ENCODE measurements at regions not wholly inside any gene's neighbourhood (a gene's known extent, or its start where the extent isn't known, plus 50 kb on each side); places are given as distances from the start of the nearest gene placed in this dataset.
"Not testable (repeated sequence)": the region's sequence is repeated elsewhere in the genome, so short reads cannot be mapped to it uniquely, and the experiment has no call there.

DNA sequence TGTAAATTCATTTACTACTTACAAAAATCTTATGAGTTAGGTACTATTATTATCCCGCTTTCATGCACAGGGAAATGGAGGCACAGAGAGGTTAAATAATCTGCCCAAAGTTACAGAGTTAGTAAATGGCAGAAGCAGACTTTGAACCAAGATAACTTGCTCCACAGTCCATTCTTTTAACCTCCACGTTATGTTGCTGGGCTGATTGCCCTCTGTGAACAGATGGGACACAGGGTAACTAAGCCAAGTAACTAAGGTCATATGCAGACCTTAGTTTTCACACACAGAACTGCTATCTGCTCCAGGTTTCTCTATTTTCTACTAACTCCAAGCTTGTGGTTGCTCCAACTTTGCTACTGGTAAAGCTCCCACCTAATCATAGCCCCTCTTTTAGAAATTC lies 147.1 kb upstream of the IFNG-AS1 start:
- no peak for DNase-seq (ENCODE audit: low spot score)

DNA sequence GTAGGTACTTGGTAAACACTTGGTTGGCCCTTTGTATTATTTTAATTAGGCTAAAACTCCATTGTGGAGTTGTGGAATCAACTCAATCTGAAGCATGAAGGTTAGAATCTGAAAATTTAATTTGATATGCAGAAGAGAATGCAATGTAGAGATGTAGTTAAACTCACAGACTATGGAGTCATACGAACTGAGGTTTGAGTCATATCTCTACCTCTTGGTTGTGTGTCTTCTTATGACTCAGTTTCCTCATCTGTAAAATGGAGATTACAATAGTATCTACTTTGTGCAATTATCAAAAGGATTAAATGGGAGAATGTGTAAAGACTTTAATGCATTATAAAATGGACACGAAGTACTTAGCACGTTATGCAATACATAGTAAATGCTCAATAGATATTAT lies 146.0 kb upstream of the IFNG-AS1 start:
- DNase-seq (ENCODE audit: low spot score) = no peak

DNA sequence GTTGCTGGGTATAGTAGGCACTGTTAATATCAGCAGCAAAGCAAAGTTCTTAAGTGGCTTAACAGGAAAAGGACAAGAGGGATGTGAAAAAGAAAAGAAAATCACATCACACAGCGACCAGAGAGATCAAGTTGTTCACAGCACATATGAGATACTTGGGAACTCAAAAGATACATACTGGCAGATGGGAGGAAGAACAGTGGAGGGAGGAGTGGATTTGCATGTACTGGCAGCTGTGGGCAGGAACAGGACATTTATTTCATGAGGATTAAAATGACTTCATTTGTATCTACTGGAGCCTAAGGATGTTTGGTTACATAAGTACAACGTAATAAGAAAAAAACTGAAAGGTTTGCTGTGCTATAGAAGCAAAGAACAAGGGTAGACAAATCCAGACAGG lies 136.5 kb upstream of the IFNG-AS1 start:
- DNase-seq (ENCODE audit: low spot score) = no peak

DNA sequence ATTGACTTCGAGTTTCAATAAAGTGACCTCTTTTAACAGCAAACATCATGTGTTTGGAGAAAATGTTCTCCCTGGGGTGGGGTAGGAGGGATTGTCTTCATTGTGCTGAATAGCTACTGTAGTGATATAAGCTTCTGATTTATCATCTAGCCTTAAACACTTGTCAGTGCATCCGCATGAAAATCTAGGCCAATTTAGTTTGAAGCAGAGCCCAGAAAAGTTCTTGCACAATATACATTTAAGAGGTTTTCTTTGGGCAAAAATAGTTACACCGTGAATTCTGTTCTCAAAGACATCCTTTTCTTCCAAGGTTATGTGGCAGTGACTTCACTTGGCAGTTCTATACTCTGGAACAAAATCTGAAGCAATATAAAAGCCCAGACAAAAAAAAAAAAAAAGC lies 136.0 kb upstream of the IFNG-AS1 start:
- no peak for DNase-seq (ENCODE audit: low spot score)

DNA sequence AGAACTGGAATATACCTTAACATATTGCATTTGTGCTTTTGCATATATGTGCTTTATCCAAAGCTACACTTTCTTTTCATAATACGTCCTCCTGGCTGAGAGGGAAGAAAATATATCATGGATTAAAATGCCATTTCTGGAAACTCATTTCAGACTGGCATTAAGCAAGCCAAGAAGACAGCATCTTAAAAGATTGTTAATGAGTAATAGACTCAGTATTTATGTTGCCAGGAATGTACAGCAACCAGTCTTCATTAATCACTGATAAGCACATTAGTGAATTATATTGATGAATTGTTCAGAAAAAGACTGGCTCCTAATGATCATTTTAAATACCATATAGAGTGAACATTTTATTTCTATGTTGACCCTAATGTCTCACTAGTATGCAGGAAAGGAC lies 134.9 kb upstream of the IFNG-AS1 start:
- DNase-seq (ENCODE audit: low spot score) = no peak

DNA sequence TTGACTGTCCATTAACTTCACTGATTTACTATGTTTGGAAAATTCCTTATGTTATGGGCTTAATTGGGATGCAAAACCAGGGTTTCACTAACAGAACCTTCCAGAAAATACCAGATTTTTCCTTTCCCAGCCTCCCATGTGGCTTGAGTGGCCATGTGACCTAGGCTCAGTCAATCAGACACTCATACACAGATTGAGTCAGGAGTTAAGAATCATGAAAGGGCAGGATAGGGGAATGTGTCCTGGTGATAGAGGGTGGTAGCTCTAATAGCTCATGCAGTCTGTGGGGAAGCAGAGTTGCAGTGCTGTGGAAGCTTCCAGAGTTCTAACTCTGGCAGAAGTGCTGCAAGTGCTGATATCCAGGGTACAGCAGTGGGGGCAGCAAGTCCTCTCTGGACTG lies 134.1 kb upstream of the IFNG-AS1 start:
- DNase-seq (ENCODE audit: low spot score) = no peak

DNA sequence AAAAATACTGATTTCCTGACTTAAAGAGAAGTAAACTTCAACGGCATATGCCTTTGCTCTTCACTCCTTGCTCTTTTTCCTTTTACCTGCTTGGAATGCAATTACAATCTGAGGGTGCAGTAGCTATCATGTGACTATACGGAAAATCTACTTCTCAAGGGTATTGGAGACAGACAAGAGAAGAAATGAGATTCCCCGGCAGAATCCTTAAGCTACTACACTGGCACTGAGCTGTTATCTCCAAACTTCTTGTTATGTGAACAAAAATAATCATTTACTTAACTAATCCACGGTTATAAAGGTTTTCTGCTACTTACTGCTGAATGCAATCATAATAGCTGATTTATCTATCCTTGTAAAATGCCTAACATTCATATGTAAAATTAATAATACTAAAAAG lies 118.0 kb upstream of the IFNG-AS1 start:
- no peak for DNase-seq (ENCODE audit: low spot score)

DNA sequence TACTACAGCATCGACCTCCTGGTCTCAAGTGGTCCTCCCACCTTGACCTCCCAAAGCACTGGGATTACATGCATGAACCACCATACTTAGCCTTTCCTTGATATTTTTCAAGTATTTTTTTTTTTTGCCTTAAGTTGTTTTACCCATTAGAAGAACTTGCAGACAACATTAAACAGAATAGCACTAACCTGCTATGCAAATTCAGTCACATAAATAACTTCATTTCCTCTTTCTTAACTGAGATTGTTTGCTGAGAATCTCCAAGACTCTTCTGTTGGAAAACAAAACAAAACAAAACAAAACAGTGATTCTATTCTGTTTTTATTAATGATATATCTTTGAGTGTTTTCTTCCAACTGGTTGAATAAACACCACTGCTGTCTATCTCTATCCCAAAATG lies 115.9 kb upstream of the IFNG-AS1 start:
- DNase-seq (ENCODE audit: low spot score) = no peak

DNA sequence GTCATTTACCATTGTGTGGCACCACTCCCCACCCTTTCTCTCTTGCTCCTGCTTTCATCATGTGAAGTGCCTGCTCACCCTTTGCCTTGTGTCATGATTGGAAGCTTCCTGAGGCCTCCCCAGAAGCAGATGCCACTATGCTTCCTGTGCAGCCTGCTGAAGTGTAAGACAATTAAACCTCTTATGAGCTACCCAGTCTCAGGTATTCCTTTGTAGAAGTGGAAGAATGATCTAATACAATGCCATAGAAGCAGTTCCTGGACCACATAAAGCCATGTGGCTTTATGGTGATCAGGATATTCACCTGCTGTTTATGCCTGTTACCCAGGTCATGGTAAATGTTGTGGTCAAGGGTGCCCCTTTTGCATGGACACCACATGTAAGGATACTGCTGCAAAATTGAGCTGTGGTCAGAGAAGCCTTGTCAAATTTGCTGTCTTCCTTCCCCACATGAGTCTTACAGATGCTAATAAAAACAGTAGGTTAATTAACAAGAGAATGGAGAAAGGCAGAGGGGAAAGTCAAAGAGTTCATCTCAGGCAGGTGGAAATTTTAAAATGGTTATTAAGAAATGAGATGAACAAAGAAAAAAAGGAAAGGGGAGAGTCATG lies 112.8 kb upstream of the IFNG-AS1 start:
- DNase-seq (ENCODE audit: low spot score) = no peak

DNA sequence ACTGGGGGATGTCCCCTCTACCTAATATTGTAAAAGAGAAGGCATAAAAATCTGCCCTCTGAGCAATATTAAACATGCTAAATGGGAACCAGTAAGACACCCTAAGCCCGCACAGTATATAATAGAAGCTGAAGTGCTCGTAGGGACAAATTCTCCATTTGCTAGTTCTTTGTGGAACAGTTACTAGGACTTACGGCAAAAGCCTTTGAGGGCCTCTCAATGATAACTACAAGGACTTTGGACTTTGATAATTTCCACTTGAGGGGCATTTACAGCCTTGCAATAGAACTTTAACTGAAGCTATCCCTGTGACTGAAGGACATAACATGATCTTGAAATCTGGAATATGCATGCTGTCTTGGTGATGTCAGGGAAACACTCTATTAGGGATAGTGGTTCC lies 111.5 kb upstream of the IFNG-AS1 start:
- no peak for DNase-seq (ENCODE audit: low spot score)

DNA sequence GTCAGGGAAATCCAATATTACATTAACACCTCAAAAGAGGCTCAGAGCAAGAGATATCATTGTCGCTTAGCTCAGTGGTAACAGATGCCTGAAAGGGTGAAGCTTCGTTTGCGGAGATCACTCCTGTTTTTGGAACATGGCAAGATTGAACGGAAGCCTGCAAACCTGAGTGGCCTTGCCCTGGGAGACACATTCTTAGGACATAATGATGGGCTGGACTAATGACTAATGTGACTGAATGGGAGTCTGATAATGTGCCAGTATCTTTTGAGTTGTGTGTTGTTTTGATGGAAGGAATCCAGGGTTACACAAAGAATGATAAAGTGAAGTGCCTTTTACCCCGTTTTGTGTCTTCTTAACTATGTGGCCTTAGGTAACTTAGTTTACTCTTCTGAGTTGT lies 109.3 kb upstream of the IFNG-AS1 start:
- DNase-seq (ENCODE audit: low spot score) = no peak

DNA sequence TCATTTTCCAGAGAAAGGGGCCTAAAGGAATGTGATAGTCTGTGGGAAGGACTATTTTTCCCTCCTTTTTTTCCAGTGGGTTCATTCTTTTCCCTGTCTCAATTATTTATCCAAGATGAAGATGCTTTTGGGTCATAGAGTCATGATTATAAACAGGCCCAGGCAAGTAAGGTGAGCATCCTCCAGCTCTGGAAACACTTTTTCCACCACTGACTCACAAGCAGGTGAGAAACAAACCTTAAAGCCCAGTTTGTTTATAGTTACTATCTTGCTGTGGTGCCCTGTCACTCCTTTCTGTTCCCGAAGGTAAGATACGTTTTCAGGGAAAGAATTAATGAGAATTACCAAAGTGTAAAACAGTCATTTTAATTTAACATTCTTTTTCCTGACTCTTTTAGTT lies 107.7 kb upstream of the IFNG-AS1 start:
- DNase-seq (ENCODE audit: low spot score) = no peak

DNA sequence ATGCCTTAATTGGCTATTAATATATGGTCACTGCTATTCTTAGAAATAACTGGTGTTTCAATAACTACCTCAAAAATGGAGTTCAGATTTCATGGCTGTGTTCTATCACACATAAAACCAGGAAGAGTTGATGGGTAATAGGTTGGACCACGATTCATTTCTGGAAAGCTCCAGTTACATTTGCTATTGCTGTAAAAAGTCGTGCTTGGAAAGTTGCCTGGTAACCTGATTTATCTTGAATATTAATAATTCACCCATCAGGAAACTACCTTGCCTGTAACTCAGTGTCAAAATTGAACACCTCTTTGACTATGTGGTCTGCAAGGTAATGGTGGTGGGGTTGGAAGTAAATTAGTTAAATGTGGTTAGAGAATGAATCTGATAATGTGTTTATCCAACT lies 104.7 kb upstream of the IFNG-AS1 start:
- no peak for DNase-seq (ENCODE audit: low spot score)

DNA sequence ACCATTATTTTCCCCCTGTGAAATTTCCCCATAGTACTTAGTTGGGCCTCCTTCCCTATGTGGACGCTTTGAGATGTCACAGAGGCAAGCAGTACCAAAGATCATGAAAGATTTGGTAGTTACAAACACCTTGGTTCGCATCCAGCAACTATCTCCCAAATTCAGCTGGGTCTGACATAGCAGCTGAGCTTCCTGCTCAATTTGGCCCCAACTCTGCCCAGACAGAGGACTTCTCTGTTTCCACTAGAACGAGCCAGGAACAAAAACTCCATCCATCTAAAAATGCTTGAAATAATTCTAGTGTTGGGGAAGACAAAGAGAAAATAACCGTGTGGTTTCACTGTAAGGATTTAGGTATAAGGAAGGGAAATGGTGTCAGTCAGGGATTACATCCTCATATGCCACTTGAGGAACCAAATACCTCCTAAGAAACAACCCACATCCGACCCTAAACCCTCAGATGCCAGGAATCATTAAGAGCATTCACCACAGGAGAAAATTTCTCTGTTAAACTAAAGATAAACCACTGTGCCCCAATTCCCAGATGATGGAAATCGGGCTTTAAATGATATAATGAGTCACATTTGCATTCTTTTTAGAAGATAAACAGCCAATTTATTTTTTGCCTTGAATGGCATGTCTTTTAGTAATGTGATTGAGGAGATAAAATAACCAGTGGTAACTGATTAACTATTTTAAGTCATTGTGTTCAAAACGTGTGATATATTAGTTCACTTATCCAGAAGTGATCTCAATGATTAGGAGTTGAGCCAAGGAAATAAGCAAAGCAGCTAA lies 103.7 kb upstream of the IFNG-AS1 start:
- DNase-seq (ENCODE audit: low spot score) = peak; percentile 12

DNA sequence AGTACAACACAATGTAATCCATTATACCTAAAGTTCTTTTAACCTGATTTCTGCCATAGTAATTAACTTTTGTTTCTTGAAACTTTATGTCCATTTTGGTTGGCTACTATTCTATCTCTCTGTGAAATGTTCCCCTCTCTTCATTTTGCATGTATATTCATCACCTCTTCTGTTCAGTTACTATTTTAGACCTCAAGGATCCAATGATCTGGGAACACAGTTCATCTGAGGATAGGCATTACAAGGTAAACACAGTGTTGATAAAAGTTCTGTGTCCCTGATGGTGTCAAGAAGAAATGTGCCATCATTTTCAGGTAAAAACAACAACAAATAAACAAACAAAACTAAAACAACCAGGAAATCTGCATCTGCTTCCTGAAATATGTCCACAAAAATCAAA lies 102.2 kb upstream of the IFNG-AS1 start:
- DNase-seq (ENCODE audit: low spot score) = no peak

DNA sequence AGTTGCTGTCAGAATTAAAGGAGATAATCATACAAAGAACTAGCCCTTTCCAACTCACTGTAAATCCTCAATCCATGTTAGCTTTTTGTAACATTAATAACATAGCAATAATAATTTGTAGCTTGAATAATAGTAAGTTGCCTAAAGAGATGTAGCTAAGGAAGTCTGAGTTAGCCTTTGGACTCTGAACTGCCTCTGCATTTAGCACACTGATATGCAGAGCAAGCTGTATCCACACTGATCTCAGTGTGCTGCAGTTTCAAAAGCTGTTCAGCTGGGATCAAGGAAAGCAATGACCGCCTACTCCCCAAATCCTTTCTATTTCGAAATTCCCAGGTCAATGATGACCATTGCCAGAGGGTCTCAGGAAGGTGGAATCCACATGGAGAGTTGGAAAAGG lies 99.3 kb upstream of the IFNG-AS1 start:
- no peak for DNase-seq (ENCODE audit: low spot score)

DNA sequence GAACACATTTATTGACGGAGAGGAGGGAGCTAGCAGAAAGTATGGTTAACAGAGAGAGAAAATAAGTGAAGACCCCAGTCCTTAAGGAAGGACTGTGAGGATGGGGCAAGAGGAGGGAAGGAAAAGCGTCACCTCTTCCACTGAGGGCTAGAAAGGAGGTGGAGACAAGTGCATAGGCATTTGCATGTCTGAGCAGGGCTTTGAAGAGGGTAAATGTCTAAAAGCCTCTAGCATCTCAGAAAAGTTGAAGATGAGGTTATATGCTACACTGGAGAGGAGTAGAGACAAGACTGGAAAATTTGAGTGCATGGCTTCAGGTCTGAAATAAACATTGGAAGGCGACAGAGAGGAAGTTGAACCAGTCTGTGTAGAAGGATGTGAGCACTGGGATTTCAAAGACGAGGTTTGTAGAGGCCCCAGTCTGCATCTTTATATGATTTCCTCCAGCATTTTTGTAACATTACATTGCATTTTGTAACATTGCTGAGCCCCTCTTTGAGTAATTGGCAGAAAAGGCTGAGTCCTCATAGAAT lies 98.5 kb upstream of the IFNG-AS1 start:
- no peak for DNase-seq (ENCODE audit: low spot score)

DNA sequence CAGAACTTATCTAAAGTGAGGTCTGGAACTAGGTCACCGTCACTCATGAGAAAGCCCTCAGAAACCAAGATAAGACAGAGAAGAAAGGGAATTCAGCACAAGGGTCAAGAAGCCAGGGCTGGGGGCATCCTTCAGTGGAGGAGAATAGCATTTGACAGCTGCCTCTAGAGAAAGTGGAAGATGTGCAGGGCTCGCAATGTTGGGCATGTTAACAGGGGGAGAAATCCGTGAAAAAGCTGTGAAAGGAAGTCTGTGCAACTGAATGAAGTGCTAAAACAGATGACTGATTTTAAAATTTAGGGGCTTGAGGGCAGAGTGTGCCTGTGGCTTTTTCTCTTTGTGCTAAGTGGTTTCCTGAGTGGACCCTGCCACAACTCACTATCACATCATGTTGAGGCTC lies 97.7 kb upstream of the IFNG-AS1 start:
- DNase-seq (ENCODE audit: low spot score) = no peak

DNA sequence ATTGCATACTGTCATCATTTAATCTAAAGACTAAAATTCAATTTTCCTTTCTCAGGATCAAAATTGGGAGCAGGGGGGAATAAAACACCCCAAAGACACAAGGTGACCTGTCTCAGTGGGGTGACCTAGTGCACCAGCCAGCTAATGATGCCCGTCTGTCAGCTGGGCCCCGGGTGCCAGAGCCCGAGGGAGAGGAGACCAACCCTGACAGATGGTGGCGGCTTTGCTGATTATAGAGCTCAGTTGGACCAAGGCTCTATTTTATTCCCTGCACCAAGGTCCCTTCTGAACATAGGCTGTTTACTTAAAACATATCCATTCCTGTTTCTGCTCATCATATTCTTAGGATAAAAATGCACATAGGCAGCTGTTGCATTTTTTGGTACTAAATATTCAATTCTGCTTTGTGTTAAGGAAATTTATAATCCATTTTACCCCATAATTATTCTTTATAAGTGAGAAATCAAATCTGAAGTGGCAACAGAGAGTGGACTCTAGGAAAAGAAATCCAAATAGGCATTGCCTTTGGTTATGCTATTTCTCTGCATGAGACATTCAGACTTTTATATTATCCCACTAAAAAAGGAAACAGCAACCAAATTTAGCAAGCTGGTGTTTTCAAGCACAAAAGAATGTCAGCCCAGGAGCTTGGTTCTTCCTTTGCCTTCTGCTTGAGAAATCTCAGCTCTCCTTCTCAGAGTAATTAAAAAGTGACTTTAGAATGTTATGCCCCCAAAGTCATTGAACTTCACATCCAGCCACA lies 96.8 kb upstream of the IFNG-AS1 start:
- DNase-seq (ENCODE audit: low spot score) = no peak

DNA sequence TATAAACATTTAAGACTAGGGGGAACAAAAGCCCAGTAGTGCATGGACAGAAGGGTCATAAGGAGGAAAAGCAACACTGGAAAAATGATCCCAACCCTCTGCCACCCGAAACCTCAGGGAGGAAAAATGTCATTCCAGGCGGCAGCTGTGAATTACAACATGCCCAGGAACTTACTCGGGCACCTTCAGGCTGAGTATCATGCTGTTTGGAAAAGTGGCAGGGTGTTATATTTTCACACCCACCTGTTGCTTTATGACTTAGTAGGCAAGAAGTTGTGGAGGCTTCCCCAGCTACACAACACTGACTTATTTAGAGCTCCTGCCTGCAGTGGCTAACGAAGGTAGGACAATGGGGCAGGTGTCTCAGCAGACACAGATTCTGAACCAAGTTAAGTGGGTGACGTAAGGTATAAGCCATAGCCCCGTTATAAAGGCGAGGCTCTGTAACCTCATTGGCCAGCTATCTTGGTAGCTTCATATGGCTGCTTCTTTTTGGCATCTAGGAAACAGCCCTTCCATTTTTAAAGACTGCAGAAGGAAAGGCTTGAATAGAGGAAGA lies 96.1 kb upstream of the IFNG-AS1 start:
- no peak for DNase-seq (ENCODE audit: low spot score)

DNA sequence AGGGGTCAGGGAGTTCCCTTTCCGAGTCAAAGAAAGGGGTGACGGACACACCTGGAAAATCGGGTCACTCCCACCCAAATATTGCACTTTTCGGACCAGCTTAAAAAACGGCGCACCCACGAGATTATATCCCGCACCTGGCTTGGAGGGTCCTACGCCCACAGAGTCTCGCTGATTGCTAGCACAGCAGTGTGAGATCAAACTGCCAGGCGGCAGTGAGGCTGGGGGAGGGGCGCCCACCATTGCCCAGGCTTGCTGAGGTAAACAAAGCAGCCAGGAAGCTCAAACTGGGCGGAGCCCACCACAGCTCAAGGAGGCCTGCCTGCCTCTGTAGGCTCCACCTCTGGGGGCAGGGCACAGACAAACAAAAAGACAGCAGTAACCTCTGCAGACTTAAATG lies 88.8 kb upstream of the IFNG-AS1 start:
- not testable (repeated sequence) for DNase-seq (ENCODE audit: low spot score)

DNA sequence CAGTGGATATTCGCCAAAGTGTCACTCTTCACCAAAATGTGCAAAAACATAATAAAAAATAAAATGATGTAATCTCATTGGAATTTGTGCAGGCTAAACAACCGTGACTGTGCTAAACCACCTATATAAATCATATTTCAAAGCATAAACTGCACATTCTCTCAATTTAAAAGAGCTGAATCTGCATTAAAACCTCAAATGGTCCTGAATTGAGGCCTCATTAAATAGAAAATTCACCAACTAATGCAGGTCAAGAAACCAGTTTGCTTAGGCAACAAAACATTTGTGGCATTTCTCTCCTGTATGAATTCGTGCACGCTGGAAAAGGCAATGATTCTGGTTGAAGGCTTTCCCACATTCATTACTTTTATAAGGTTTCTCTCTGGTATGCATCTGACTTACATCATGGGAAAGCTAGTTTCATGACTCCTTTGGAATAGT lies 80.1 kb upstream of the IFNG-AS1 start:
- DNase-seq (ENCODE audit: low spot score) = no peak

DNA sequence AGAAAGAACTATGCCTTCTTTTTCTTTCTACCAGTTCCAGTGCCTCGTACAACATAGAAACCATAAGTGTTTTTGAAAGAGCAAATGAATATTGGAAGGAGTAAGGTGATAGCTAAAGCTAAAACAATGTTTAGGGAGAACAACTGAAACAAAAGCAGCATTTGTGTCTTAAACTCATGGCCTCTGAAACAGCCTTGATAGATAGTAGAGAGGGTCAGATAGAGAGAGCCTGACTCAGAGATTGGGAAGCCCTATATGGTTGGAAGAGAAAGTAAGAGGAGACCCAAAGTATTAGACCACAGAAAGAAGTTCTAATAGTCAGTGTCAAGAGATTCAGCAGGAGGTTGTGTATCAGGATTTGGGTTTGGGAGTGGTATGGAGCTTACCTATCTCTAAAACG lies 79.6 kb upstream of the IFNG-AS1 start:
- no peak for DNase-seq (ENCODE audit: low spot score)

All from globus pallidus (tissue), 1 donor.